ENCODE measurements at regions not wholly inside any gene's neighbourhood (a gene's known extent, or its start where the extent isn't known, plus 50 kb on each side); places are given as distances from the start of the nearest gene placed in this dataset.

GRCh38 chr4:189530848-189531247 lies 409.8 kb upstream of the FRG1 start:
- TF ChIP-seq MAFK (IDR thresholded peaks at IDR 0.05; ENCODE audit: low read depth, low read length) = no peak
- TF ChIP-seq FOS (IDR thresholded peaks at IDR 0.05; ENCODE audit: low read depth, low read length) = no peak
- no peak for TF ChIP-seq CTCF (conservative IDR thresholded peaks at IDR 0.05; ENCODE audit: low read depth, low read length)
- TF ChIP-seq, protein P1, sequence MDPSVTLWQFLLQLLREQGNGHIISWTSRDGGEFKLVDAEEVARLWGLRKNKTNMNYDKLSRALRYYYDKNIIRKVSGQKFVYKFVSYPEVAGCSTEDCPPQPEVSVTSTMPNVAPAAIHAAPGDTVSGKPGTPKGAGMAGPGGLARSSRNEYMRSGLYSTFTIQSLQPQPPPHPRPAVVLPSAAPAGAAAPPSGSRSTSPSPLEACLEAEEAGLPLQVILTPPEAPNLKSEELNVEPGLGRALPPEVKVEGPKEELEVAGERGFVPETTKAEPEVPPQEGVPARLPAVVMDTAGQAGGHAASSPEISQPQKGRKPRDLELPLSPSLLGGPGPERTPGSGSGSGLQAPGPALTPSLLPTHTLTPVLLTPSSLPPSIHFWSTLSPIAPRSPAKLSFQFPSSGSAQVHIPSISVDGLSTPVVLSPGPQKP (IDR thresholded peaks at IDR 0.05; ENCODE audit: borderline replicate concordance, low read depth, low read length) = no peak
- no peak for TF ChIP-seq POLR2A (IDR thresholded peaks at IDR 0.05; ENCODE audit: low read depth, low read length)
- TF ChIP-seq RCOR1 (IDR thresholded peaks at IDR 0.05; ENCODE audit: insufficient replicate concordance, low read length) = no peak
- no peak for TF ChIP-seq RAD21 (IDR thresholded peaks at IDR 0.05; ENCODE audit: low read length)
- TF ChIP-seq MAZ (IDR thresholded peaks at IDR 0.05; ENCODE audit: borderline replicate concordance, low read depth, low read length) = no peak
- TF ChIP-seq BHLHE40 (IDR thresholded peaks at IDR 0.05; ENCODE audit: low read depth, low read length) = no peak
- TF ChIP-seq RFX5 (IDR thresholded peaks at IDR 0.05; ENCODE audit: low read depth, low read length) = no peak
- no peak for TF ChIP-seq CEBPB (IDR thresholded peaks at IDR 0.05; ENCODE audit: low read depth, low read length)
- no peak for TF ChIP-seq USF2 (IDR thresholded peaks at IDR 0.05; ENCODE audit: low read depth, low read length)
- TF ChIP-seq MXI1 (IDR thresholded peaks at IDR 0.05; ENCODE audit: borderline replicate concordance, low read depth, low read length) = no peak

Measured in IMR-90 (cell line).